ENCODE measurements at regions not wholly inside any gene's neighbourhood (a gene's known extent, or its start where the extent isn't known, plus 50 kb on each side); places are given as distances from the start of the nearest gene placed in this dataset.

DNA sequence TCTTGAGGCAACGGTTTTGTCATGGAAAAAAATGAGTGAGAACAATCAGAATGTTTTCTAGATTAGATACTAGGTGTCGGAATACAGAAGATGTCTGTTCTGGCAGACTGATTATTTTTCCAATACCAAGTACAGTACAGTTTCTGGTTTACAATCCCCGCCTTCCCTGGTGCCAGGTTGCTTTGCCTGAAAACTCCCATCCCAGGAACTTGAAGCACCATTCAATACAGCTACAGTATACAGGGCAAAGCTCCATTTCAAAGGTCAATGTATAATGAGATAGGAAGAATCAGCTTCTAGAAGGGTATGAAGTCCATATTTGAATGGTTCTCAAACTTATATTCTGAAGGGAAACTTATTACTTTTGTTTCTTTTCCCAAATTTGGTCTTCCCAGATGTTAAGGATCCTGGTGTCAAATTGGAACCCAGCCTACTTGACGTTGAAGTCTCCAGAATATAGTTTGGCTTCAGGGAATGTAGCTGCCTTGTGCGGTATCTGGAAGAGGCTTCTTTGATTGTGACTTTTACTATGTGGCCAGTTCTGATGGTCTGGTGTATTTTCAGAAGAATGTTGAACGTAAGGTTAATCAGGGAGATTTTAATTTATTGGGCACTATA is 238.0 kb upstream of the ATP2B1 start:
- Histone ChIP-seq H3K4me3 (ENCODE audit: low read depth, low read length) (no peak overlapping the region), H3K27ac (no peak overlapping the region; the same call in 1 of the 2 replicates), H3K27me3 (ENCODE audit: insufficient read depth, low read depth, severe bottlenecking) (no peaks in the 10 kb centered on the region), H3K36me3 (no peaks in the 10 kb centered on the region), H3K9me3 (ENCODE audit: severe bottlenecking) (no peaks in the 10 kb centered on the region)
- DNase-seq = no peak
- TF ChIP-seq, protein P1, sequence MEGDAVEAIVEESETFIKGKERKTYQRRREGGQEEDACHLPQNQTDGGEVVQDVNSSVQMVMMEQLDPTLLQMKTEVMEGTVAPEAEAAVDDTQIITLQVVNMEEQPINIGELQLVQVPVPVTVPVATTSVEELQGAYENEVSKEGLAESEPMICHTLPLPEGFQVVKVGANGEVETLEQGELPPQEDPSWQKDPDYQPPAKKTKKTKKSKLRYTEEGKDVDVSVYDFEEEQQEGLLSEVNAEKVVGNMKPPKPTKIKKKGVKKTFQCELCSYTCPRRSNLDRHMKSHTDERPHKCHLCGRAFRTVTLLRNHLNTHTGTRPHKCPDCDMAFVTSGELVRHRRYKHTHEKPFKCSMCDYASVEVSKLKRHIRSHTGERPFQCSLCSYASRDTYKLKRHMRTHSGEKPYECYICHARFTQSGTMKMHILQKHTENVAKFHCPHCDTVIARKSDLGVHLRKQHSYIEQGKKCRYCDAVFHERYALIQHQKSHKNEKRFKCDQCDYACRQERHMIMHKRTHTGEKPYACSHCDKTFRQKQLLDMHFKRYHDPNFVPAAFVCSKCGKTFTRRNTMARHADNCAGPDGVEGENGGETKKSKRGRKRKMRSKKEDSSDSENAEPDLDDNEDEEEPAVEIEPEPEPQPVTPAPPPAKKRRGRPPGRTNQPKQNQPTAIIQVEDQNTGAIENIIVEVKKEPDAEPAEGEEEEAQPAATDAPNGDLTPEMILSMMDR (IDR thresholded peaks at IDR 0.05; ENCODE audit: low read depth, low read length) = no peak

DNA sequence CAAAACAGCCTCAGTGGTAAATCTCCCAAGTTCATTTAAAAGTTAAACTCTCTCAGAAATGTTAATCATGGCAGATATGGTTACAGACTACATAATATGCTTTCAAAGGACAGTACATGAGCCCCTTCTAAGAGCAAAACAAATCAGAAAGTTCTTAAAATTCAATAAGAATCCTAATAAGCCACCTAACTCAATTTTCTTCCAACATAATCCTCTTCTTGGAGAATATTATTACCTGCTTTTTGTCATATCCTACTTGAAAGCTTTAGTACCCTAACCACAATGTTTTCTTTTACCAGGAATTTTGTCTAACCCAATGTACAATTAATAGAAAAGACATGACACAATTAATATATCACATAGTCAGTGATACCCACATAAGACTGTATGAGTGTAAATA is 236.5 kb upstream of the ATP2B1 start:
- no peak for DNase-seq
- no peaks in the 10 kb centered on the region for H3K9me3 ChIP-seq (ENCODE audit: severe bottlenecking)
- H3K27ac ChIP-seq = no peak overlapping the region
- no peaks in the 10 kb centered on the region for H3K27me3 ChIP-seq (ENCODE audit: insufficient read depth, low read depth, severe bottlenecking)
- no peaks in the 10 kb centered on the region for H3K36me3 ChIP-seq
- TF ChIP-seq, protein P1 (IDR thresholded peaks at IDR 0.05; ENCODE audit: low read depth, low read length) = no peak
- no peak overlapping the region for H3K4me3 ChIP-seq (ENCODE audit: low read depth, low read length)

DNA sequence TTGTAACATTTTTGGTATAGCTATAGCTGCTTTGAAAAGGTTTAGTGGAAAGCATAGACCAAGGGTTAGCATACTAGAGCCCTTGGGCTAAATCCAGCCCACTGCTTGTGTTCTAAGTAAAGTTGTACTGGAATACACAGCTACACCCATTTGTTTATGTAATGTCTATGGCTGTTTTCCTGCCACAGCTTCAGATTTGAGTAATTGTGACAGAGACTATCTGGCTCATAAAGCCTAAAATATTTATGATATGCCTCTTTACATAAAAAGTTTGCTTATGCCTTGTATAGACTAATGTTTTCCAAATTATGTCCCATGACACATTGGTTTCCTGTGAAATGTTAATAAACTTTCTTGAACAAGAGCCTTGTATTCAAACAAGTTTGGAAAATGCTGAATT is 234.8 kb upstream of the ATP2B1 start:
- Histone ChIP-seq H3K27me3 (ENCODE audit: insufficient read depth, low read depth, severe bottlenecking) (no peaks in the 10 kb centered on the region), H3K9me3 (ENCODE audit: severe bottlenecking) (no peaks in the 10 kb centered on the region), H3K36me3 (no peaks in the 10 kb centered on the region), H3K4me3 (ENCODE audit: low read depth, low read length) (no peak overlapping the region), H3K27ac (no peak overlapping the region)
- TF ChIP-seq, protein P1 (IDR thresholded peaks at IDR 0.05; ENCODE audit: low read depth, low read length) = no peak
- DNase-seq = no peak

DNA sequence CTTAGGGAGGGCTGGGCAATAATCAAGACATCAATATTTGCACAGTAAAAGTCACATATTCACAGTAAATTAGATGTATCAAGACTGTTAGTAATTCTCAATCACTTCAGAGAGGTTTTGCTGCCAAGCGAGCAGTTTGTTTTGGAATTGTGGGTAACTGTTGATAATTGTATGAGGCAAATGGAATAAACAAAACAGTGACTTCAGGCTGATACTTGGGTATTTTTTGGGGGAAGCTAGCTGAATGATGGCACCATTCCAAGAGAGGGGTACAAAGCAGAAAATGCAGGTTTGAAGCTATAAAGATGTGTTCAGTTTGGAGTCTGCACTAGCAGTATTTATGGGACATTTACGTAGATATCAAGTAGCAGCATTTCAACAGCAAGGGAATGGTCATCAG is 232.8 kb upstream of the ATP2B1 start:
- Histone ChIP-seq H3K27ac (no peak overlapping the region), H3K9me3 (ENCODE audit: severe bottlenecking) (no peaks in the 10 kb centered on the region), H3K27me3 (ENCODE audit: insufficient read depth, low read depth, severe bottlenecking) (no peaks in the 10 kb centered on the region), H3K36me3 (no peaks in the 10 kb centered on the region), H3K4me3 (ENCODE audit: low read depth, low read length) (no peak overlapping the region)
- TF ChIP-seq, protein P1 (IDR thresholded peaks at IDR 0.05; ENCODE audit: low read depth, low read length) = no peak
- DNase-seq = no peak

DNA sequence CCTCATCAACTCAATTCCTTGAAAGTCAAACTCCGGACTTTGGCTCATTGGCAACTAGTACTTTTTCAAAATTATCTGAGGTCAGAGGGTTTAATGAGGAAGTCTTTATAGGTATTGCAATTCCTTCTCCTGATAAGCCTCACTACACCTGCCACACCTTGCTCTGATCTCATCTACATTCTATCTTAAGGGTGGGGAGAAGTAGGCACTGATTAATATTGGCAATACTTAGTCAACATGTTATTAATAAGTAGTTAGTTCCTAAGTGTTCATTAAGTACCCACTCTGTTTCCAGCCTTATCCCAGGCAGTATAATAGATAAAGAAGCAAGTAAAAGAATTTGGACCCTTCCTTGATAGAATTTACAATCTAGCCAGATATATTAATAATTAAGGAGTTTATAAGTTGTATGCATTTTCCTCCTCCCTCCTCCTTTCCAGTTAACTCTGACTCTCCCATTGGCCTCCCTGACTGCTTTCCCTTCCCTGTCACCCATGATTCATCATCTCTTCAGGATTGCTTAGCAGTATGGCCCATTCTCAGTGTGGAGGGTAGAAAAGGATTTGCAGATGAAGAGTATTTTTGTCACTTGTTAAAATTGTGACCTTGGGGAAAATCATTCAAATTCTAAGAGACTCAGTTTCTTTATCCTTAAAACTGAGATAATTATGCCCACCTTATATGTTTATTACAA is 231.0 kb upstream of the ATP2B1 start:
- H3K36me3 ChIP-seq = no peaks in the 10 kb centered on the region
- H3K27ac ChIP-seq = no peak overlapping the region
- H3K9me3 ChIP-seq (ENCODE audit: severe bottlenecking) = no peaks in the 10 kb centered on the region
- no peak for DNase-seq
- H3K27me3 ChIP-seq (ENCODE audit: insufficient read depth, low read depth, severe bottlenecking) = no peaks in the 10 kb centered on the region
- H3K4me3 ChIP-seq (ENCODE audit: low read depth, low read length) = no peak overlapping the region
- TF ChIP-seq, protein P1 (IDR thresholded peaks at IDR 0.05; ENCODE audit: low read depth, low read length) = no peak
